NCI-H128 (cell line): ENCODE measurements at regions not wholly inside any gene's neighbourhood (a gene's known extent, or its start where the extent isn't known, plus 50 kb on each side); places are given as distances from the start of the nearest gene placed in this dataset.

Experiments used
- DNase-seq: peaks from one replicate; lab custom pipeline; 2025; ENCODE audit not compliant: unreplicated experiment; lab: John Stamatoyannopoulos, UW

DNA sequence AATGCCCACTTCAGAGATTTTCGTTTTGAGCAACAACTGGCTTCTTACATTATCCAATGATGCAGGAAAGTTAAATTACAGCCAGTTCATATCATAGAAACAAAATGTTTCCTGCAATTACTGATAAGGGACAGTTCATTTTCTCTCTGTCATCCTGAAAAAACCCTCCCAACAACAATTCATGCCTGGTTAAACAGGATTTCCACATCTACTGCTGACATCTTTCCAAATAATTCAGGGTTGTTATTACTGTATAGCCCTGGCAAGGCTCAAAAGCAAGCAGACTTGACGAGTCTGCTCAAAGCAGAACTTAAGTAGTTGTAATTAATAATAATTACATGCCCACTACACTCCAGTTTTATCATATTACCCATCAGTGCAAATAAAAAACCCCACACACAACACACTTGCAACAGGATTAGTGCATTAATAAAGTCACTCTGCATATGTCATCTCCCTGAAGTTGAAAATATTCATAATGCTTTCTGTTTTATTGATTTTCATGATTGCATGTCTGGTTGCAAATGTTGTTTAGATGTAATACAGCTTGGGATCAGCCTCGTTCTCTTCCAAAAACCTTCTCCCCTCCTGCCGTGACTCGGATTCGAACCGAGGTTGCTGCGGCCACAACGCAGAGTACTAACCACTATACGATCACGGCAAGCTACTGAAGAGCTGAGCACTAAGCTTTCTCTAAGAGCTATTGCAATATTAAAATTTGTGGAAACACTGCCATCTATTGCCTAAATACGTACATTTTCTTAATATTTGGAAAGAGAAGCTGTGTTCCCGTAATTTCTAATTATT lies 119.6 kb upstream of the NFIB start:
- DNase-seq = no peak

GRCh38 chr9:14432666-14433350 lies 118.9 kb upstream of the NFIB start:
- DNase-seq = no peak

- DNase-seq = peak; percentile 57
Observed at GRCh38 chr9:14428781-14429230, 114.9 kb upstream of the NFIB start.

- DNase-seq = no peak
Observed at GRCh38 chr9:14427419-14427818, 113.5 kb upstream of the NFIB start.

GRCh38 chr9:14424983-14425382 lies 111.0 kb upstream of the NFIB start:
- no peak for DNase-seq

DNA sequence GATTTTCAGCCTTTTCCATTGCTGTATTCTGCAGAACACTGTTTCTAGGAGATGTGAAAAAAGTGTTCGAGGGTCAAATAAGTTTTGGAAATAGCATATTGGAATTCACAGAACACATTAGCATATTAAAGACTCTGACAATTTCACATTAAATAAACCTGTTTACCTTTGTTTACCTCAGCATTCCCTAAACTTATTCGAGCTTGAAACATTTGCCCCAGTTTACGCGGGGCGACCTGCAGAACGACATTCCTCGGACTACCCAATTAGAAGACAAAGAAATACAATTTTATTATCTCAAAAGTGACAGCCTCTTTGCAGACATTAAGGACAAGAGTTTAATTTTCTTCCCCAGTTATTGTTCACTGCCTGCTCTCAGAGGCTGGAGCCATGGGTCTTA lies 110.3 kb upstream of the NFIB start:
- DNase-seq = no peak

DNA sequence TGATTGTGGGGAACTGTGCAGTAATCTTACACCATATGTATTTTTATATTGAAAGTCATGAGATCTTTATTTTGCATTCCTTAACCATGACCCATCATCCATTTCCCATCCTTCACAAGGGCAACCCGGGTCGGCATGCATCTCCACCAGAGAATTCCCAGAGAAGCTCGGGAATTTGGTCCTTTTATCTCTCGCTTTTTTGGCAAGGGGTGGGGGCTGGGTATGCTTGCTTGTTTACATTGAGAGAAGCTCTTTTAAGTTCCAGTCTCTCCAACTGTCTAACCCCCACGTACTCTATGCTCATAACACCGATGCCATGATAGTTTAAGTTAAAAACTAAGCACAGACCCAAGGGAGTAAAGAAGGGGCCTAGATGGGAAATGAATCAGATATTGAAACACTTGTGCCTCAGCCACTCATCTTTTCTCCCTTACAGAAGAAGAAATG lies 109.9 kb upstream of the NFIB start:
- no peak for DNase-seq

GRCh38 chr9:14421291-14421690 lies 107.3 kb upstream of the NFIB start:
- DNase-seq = no peak

DNA sequence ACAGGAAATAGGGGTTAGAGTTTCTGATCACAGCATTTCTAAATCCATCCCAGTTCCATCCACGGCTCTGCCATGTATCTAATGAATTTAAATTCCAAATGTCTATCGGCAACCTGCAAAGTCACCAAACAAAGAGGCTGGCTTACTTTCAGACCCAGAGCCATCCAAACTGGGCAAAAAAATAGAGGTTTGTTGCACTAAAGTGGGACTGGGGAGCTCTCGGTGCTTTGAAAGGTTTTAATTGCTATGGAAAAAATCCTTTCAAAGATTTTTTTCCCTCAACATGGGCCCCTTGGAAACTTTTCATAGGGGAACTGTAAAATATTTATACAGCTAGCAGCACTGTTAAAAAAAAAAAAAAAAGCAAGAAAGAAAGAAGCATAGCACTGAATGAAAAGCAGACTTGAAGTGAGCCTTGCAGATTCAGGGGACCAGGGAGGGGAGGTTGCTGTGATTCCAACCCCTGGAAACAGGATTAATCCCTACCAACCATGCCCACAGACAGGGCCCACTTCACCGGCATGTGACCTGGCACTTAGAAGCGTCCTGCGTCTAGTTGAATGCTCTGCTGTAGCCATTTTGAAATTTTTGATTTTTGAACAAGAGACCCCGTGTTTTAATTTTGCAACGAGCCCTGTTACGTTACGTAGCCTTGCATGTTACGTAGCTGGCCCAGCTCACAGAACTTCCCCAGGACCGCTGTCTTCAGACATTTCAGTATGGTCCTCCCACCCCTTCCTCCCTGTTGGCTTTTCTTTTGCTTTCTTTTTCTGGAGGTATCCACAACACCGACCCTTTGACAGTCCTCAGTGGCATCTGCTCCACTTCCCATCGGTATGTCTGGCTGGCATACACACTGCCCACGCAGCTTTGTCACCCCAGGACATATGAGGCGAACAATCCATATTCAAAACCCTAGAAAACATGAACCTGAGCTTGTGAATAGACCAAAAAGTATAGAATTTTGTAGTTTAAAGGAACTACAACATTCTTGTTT lies 105.3 kb upstream of the NFIB start:
- DNase-seq = no peak

DNA sequence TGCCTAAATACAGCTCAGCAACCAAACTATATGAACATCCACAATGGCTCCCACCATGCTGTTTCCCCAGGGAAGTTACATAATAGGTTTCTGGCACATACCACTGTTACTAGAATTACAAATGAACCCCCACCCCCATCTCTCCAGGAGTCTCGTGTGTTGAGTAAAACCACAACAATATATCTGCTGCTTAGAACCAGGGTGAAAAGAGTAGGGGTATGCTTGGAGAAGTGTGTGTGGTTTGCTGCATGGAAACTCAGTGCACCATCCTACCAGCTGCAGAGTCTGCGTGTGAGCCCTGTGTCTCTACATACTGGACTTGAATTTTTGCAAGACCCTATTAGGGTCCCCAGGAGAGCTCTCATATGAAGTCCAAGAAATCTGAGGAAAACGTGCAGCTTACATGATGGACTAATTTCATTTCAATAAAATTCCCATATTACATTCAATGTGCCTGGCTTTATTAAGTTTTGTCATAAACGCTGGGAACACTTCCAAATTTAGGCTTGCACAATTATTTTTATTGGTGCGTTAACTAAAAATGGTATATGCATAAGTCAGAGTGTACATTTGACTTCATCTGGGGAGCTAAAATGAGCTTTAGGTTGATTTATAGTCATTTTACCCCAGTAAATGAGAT lies 104.5 kb upstream of the NFIB start:
- no peak for DNase-seq

- no peak for DNase-seq
Observed at GRCh38 chr9:14417237-14417636, 103.3 kb upstream of the NFIB start.

DNA sequence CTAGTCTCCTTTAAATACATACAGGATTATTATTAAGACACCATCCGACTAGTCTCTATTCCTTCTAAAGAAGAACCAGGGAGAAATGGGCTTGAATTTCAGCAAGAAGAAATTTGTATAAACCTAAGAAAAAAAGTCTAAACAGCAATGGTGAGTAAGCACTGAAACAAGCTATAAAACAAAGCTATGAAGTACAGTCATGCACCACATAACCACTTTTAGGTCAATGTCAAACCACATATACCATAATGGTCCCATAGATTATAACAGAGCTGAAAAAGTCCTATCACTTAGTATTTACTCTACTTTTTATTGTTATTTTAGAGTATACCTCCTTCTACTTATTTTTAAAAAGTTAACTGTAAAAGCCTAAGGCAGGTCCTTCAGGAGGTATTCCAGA lies 102.0 kb upstream of the NFIB start:
- DNase-seq = no peak

DNA sequence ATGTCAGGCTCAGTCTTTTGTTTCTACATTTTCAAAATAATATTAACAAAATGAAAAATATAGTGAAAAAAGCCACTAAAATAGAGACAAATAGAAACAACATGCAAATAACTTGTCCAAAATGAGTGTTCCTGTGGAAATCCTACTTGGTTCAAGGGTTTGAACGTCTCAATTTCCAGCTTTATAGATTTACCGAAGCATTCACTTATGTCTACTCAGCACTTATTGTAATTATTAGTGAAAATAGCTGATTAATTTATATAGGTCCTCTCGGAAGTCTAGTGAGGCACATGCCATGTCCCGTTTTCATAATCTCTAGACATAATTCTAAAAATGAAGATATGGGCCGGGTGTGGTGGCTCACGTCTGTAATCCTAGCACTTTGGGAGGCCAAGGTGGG lies 99.9 kb upstream of the NFIB start:
- no peak for DNase-seq

- peak; percentile 30 for DNase-seq
Observed at GRCh38 chr9:14412775-14413174, 98.8 kb upstream of the NFIB start.

GRCh38 chr9:14406463-14406862 lies 92.5 kb upstream of the NFIB start:
- DNase-seq = no peak

- no peak for DNase-seq
Observed at GRCh38 chr9:14405176-14405706, 91.3 kb upstream of the NFIB start.

DNA sequence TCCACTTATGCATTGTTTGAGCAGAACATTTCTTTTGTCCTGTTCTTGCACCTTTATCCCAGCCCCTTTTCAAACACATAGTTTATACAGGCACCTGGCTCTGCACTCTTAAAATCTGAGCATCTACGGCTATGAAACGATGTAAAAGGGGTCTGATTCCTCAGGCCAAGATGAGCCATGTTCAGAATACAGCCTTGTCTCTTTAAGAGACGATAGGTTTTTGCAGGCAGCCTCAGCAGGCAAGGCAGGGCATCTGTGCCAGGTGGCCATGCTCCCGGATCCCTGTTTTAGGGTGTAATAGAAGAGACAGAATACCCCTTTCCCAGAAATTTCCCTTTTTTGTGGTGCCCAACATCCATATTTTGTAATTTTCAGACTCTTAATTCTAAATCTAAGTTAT lies 89.1 kb upstream of the NFIB start:
- DNase-seq = no peak

DNA sequence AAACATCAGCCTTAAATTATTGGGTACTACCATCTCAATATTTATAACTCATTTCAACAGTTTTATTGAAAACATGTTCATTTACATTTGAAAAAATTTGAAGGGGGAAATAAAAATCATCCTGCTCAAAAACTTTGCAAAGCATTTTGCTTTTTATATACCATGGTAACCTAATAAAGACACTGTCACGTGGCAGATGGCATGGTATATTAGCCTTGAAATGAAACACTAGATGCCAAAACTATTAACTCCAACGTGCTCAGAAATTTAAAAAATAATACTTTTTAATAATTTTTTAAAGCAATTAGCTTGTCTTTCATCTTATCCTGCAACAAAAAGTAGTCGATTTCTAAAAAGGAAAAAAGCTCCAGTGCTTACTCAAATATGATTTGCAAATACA lies 88.6 kb upstream of the NFIB start:
- no peak for DNase-seq

DNA sequence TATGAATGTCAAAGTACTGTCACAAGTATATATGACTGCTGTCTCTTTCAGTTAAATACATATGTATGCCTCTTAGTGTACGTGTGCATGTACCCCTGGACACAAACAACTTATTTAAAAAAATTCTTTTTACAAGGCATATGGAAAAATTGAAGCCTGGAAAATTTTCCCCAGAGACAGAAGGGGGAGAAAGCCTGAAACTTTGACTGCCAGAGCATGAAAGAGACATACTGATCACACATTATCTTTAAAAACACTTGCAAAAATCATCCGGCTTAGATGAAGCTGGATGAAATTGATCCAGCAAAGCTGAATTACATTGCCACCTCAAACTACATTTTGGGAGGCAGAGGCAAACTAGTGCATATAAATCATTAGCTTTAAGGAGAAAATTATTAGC lies 88.0 kb upstream of the NFIB start:
- no peak for DNase-seq

DNA sequence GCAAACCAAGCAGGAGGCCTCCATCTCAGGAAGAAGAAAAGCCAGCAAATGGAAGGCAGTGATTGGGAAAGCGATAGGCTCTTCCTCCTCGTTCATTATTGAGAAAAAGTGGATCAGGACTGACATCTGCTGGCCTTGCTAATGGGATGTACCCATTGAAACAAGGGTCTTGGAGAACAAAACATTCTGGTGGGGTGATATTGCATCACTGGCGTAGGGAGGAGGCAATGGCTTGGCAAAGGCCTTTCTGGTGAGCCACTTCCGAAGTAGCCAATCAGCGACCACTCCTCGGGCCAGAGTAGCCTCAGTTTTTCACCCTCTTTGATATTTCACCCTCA lies 86.7 kb upstream of the NFIB start:
- peak; percentile 47 for DNase-seq
